ENCODE measurements at regions not wholly inside any gene's neighbourhood (a gene's known extent, or its start where the extent isn't known, plus 50 kb on each side); places are given as distances from the start of the nearest gene placed in this dataset.

DNA sequence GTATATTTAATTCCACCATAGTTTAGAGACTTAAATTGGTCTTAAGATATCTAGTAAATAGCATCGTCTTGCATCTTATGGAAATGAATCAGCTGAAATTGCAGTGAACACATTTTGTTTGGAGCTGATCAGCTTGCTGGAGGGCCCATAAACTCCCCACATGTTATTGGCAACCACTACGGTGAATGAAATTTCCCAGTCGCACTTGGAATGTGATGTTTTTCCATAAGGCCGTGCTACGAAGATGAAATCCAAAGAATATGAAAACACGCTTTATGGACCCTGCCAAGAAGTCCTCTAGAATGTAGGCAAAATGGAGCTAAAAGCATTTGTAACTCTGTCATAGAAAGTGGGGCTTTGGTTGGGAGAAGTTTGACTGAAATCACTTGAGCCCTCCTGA is 572.1 kb downstream of the ACTL7B start:
- DNase-seq (ENCODE audit: low spot score) (no peak), ATAC-seq (ENCODE audit: low FRiP score) (no peak)
- TF ChIP-seq, protein P1, sequence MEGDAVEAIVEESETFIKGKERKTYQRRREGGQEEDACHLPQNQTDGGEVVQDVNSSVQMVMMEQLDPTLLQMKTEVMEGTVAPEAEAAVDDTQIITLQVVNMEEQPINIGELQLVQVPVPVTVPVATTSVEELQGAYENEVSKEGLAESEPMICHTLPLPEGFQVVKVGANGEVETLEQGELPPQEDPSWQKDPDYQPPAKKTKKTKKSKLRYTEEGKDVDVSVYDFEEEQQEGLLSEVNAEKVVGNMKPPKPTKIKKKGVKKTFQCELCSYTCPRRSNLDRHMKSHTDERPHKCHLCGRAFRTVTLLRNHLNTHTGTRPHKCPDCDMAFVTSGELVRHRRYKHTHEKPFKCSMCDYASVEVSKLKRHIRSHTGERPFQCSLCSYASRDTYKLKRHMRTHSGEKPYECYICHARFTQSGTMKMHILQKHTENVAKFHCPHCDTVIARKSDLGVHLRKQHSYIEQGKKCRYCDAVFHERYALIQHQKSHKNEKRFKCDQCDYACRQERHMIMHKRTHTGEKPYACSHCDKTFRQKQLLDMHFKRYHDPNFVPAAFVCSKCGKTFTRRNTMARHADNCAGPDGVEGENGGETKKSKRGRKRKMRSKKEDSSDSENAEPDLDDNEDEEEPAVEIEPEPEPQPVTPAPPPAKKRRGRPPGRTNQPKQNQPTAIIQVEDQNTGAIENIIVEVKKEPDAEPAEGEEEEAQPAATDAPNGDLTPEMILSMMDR (IDR thresholded peaks at IDR 0.05), result no peak

DNA sequence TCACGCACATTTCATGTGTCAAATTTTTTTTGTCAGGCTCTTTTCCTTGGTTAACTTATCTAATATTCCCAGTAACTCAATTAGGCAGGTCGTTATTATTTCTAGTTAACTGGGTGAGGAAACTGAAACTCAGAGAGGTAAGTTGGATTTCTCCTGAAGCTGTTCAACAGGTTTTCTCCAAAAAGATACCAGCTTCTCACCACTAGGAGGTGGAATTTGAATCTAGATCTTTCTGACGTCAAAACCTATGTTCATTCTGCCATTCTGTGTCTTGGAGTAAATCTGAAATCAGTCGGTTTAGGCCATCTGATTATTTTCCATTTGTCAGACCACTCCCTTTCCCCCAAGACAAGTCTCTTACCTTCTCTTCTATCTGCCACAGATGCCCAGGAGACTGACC is 572.9 kb downstream of the ACTL7B start:
- DNase-seq (ENCODE audit: low spot score), result no peak
- TF ChIP-seq, protein P1 (IDR thresholded peaks at IDR 0.05), result no peak
- ATAC-seq (ENCODE audit: low FRiP score), result no peak

DNA sequence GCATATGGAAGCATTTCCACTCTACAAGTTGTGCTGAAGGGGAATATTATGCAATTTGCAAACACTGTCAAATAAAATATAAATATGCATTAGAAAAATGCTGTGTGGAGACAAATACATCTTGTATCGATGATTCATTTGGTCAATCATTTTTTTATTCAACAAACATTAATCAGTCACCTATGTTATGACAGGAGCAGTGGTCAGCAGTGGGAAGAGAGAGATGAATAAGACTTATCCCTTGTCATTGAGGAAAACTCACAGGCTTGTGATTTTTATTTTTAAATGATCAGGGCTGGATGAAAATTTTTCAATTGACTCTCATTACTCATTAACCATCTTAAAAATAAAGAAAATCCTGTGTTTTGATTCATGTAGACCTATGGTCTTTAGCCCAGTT is 574.1 kb downstream of the ACTL7B start:
- TF ChIP-seq, protein P1 (IDR thresholded peaks at IDR 0.05), result no peak
- no peak for ATAC-seq (ENCODE audit: low FRiP score)
- DNase-seq (ENCODE audit: low spot score), result no peak

DNA sequence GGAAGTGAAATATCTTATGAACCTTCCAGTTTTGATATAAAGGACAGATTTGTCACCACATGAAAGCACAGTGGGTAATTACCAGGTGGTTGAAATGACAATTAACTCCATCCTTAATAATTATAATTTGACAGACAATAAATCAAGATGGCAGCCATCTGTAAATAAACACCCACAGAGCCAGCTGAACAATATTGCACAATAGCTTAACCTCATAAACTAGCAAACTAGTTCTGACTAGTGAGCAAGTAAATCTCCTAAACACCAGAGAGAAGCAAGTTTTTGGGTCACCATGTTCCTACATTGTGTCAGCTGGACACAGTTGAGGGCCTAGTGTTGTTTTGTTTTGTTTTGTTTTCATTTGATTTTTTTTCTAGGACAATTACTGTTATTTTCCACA is 577.4 kb downstream of the ACTL7B start:
- TF ChIP-seq, protein P1 (IDR thresholded peaks at IDR 0.05), result no peak
- ATAC-seq (ENCODE audit: low FRiP score), result no peak

DNA sequence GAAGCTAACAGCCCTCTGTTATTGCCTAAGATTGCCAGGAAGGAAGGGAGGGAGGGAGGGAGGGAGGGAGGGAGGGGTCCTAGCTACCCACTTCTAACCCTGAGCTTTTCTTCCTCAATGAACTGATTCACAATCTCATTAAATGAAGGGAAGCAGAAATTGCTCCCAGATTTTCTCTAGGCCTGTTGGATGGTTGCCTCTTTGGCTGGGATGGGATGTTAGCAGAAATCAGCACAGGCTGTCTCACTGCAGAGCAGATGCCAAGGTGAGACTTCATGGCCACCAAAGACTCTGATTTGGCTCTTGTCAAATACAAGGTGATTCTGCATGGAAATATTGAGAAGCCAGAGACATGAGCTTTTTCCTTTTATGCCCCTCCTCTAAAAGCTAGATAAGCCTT is 578.6 kb downstream of the ACTL7B start:
- TF ChIP-seq, protein P1 (IDR thresholded peaks at IDR 0.05), result no peak
- ATAC-seq (ENCODE audit: low FRiP score) (no peak), DNase-seq (ENCODE audit: low spot score) (no peak)

More for the DNA sequence above, 577.4 kb downstream of the ACTL7B start:
- no peak for DNase-seq (ENCODE audit: low spot score)

DNA sequence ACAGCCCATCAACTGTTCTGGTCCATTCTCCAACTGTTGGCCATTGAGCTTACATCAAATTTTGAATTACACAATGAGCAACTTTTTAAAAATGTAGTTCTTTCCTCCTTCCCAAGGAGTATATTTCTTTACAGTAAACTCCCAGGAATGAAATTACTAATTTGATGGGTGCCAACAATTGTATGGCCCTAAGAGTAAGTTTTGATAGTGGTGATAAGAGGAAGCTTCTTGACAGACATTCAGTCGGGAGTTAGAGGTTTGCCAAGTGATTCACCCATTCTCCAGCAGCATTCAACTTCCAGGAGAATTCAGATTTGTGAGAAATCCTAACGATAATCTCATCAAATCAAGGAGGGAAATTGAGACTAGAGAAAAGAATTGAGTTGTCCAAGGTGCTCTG is 579.9 kb downstream of the ACTL7B start:
- ATAC-seq (ENCODE audit: low FRiP score) (no peak), DNase-seq (ENCODE audit: low spot score) (no peak)
- TF ChIP-seq, protein P1 (IDR thresholded peaks at IDR 0.05), result no peak

DNA sequence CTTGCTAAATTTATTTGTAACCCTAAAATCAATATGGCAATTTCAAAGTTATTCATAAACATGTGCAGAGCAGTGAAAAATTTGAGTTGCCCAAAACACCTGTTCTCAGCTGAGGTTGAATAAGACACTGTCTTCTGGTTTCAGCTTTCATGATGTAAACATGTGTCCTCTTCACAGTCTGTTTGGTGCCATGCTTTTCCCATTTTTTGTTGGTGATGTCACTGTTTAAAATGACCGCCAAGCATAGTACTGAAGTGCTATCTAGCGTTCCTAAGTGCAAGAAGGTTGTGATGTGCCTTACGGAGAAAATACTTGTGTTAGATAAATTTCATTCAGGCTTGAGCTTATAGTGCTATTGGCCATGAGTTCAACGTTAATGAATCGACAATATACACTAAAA is 580.8 kb downstream of the ACTL7B start:
- ATAC-seq (ENCODE audit: low FRiP score), result no peak
- DNase-seq (ENCODE audit: low spot score), result no peak
- TF ChIP-seq, protein P1 (IDR thresholded peaks at IDR 0.05), result no peak
